Neutrophil (primary cell): ENCODE measurements at regions not wholly inside any gene's neighbourhood (a gene's known extent, or its start where the extent isn't known, plus 50 kb on each side); places are given as distances from the start of the nearest gene placed in this dataset.

Experiments
- H3K27ac ChIP-seq: fragments of 200-600 bp; sonication (generic); 2 replicates; pipeline ENCODE4 v1.5.1; 2016; ENCODE audit warnings: mild to moderate bottlenecking, moderate library complexity
- H3K27me3 ChIP-seq: fragments of 200-600 bp; sonication (generic); 2 replicates; pipeline ENCODE4 v1.6.0; 2016; ENCODE audit warnings: mild to moderate bottlenecking
- H3K36me3 ChIP-seq: fragments of 200-600 bp; sonication (generic); 2 replicates; pipeline ENCODE4 v1.5.1; 2017
- H3K4me1 ChIP-seq, 2 experiments: fragments of 200-600 bp in 1 of 2; sonication (generic) in 1 of 2; 1 replicate in 1 of 2; 2 replicates in 1 of 2; pipeline versions ENCODE4 v1.5.1 to v1.6.1; 2013 to 2016; ENCODE audit warnings: low read depth in 1 of 2, low read length in 1 of 2, mild to moderate bottlenecking in 1 of 2, moderate library complexity in 1 of 2; ENCODE audit not compliant: control insufficient read depth in 1 of 2, insufficient read depth in 1 of 2
- H3K4me3 ChIP-seq, 2 experiments: fragments of 200-600 bp in 1 of 2; sonication (generic) in 1 of 2; 1 replicate in 1 of 2; 2 replicates in 1 of 2; pipeline ENCODE4 v1.5.1; 2013 to 2016; ENCODE audit warnings: low read depth in 1 of 2, low read length in 1 of 2, mild to moderate bottlenecking in 1 of 2, moderate library complexity in 1 of 2
- H3K9me3 ChIP-seq: fragments of 200-600 bp; sonication (generic); 2 replicates; pipeline ENCODE4 v1.5.1; 2016
- CTCF ChIP-seq: fragments of 200-600 bp; sonication (generic); IDR thresholded peaks from 2 replicates; pipeline ENCODE4 v1.5.1; 2016; ENCODE audit warnings: antibody characterized with exemption

- H3K27ac ChIP-seq = no peak overlapping the region
- H3K4me1 ChIP-seq = no peaks in the 10 kb centered on the region
- no peaks in the 10 kb centered on the region for H3K27me3 ChIP-seq
- H3K36me3 ChIP-seq = no peaks in the 10 kb centered on the region
- no peaks in the 10 kb centered on the region for H3K9me3 ChIP-seq
- no peak for TF ChIP-seq CTCF
- no peak overlapping the region for H3K4me3 ChIP-seq
Observed at GRCh38 chrY:7240101-7240500, 328.5 kb upstream of the AMELY start.

- TF ChIP-seq CTCF = no peak
- H3K9me3 ChIP-seq = no peaks in the 10 kb centered on the region
- H3K4me3 ChIP-seq = no peak overlapping the region
- H3K27me3 ChIP-seq = no peaks in the 10 kb centered on the region
- H3K27ac ChIP-seq = no peak overlapping the region
- H3K4me1 ChIP-seq = no peaks in the 10 kb centered on the region
- H3K36me3 ChIP-seq = no peaks in the 10 kb centered on the region
Observed at GRCh38 chrY:7211971-7212370, 300.4 kb upstream of the AMELY start.

GRCh38 chrY:7204456-7204855, 292.9 kb upstream of the AMELY start:
- no peaks in the 10 kb centered on the region for H3K9me3 ChIP-seq
- H3K27me3 ChIP-seq = no peaks in the 10 kb centered on the region
- no peaks in the 10 kb centered on the region for H3K36me3 ChIP-seq
- no peak overlapping the region for H3K4me3 ChIP-seq
- no peak overlapping the region for H3K27ac ChIP-seq
- peaks cover 0 to 4% of the 10 kb centered on the region in 2 experiments for H3K4me1 ChIP-seq
- TF ChIP-seq CTCF = no peak

- no peak for TF ChIP-seq CTCF
- Histone ChIP-seq H3K4me1 (no peaks in the 10 kb centered on the region), H3K36me3 (no peaks in the 10 kb centered on the region), H3K9me3 (no peaks in the 10 kb centered on the region), H3K27ac (no peak overlapping the region), H3K27me3 (no peaks in the 10 kb centered on the region), H3K4me3 (no peak overlapping the region)
Observed at GRCh38 chrY:7182591-7182990, 271.0 kb upstream of the AMELY start.

- Histone ChIP-seq H3K27me3 (no peaks in the 10 kb centered on the region), H3K9me3 (no peaks in the 10 kb centered on the region), H3K36me3 (no peaks in the 10 kb centered on the region), H3K27ac (no peak overlapping the region), H3K4me1 (no peaks in the 10 kb centered on the region), H3K4me3 (no peak overlapping the region)
- TF ChIP-seq CTCF = no peak
Observed at GRCh38 chrY:7177631-7178030, 266.1 kb upstream of the AMELY start.

GRCh38 chrY:7169475-7169874, 257.9 kb upstream of the AMELY start:
- Histone ChIP-seq H3K4me3 (no peak overlapping the region), H3K9me3 (no peaks in the 10 kb centered on the region), H3K36me3 (no peaks in the 10 kb centered on the region), H3K27me3 (no peaks in the 10 kb centered on the region), H3K27ac (no peak overlapping the region), H3K4me1 (no peaks in the 10 kb centered on the region)
- TF ChIP-seq CTCF = no peak
